DMS114 treated with DMSO at 0.1 percent for 48 hours (cell line): ENCODE measurements at regions not wholly inside any gene's neighbourhood (a gene's known extent, or its start where the extent isn't known, plus 50 kb on each side); places are given as distances from the start of the nearest gene placed in this dataset.
A peak's percentile ranks its signal among the peaks of the same experiment; 100 is the strongest.

Experiments
- DNase-seq: peaks from one replicate; lab custom pipeline; 2025; ENCODE audit not compliant: unreplicated experiment; lab: John Stamatoyannopoulos, UW

- DNase-seq: no peak
These were observed 119.7 kb upstream of the WNT4 start for GRCh38 chr1:22262583-22262982.

GRCh38 chr1:22263359-22263758, 120.5 kb upstream of the WNT4 start:
- DNase-seq: no peak

- no peak for DNase-seq
These were observed 121.8 kb upstream of the WNT4 start for GRCh38 chr1:22264464-22265341.

GRCh38 chr1:22266141-22266540, 123.2 kb upstream of the WNT4 start:
- DNase-seq: no peak

- DNase-seq: no peak
These were observed 124.7 kb upstream of the WNT4 start for GRCh38 chr1:22267413-22268175.

- no peak for DNase-seq
These were observed 125.4 kb upstream of the WNT4 start for GRCh38 chr1:22268327-22268726.

GRCh38 chr1:22271847-22272801, 129.2 kb upstream of the WNT4 start:
- DNase-seq: no peak

- no peak for DNase-seq
These were observed 131.1 kb upstream of the WNT4 start for GRCh38 chr1:22273686-22274681.

GRCh38 chr1:22275167-22275566, 132.3 kb upstream of the WNT4 start:
- DNase-seq: no peak

- DNase-seq: peak; percentile 23
These were observed 132.9 kb upstream of the WNT4 start for GRCh38 chr1:22275626-22276395.

- DNase-seq: no peak
These were observed 133.5 kb upstream of the WNT4 start for GRCh38 chr1:22276396-22276748.

GRCh38 chr1:22277662-22278061, 134.8 kb upstream of the WNT4 start:
- no peak for DNase-seq

GRCh38 chr1:22279735-22280134, 136.8 kb upstream of the WNT4 start:
- no peak for DNase-seq

- DNase-seq: no peak
These were observed 137.6 kb upstream of the WNT4 start for GRCh38 chr1:22280526-22280925.

GRCh38 chr1:22281521-22282363, 138.8 kb upstream of the WNT4 start:
- DNase-seq: no peak

- no peak for DNase-seq
These were observed 139.6 kb upstream of the WNT4 start for GRCh38 chr1:22282364-22282995.

GRCh38 chr1:22283596-22283995, 140.7 kb upstream of the WNT4 start:
- no peak for DNase-seq

GRCh38 chr1:22284236-22284635, 141.3 kb upstream of the WNT4 start:
- no peak for DNase-seq
